ENCODE measurements at regions not wholly inside any gene's neighbourhood (a gene's known extent, or its start where the extent isn't known, plus 50 kb on each side); places are given as distances from the start of the nearest gene placed in this dataset.

- WGBS, result 62% methylated on average over 1 of the region's 1 CpG
Observed at GRCh38 chr10:1977461-1977860, 240.1 kb upstream of the ADARB2 start.

More at GRCh38 chr10:1977461-1977860, 240.1 kb upstream of the ADARB2 start:
- no peak overlapping the region for H3K9ac ChIP-seq (ENCODE audit: low read depth in 1 of 2, low read length in 2 of 2)
- H3K27ac ChIP-seq (ENCODE audit: low read depth in 1 of 2, low read length in 2 of 2), result no peak overlapping the region
- DNase-seq (ENCODE audit: low spot score), result no peak
- no peak for TF ChIP-seq HNF4G (IDR thresholded peaks at IDR 0.05)
- TF ChIP-seq, protein P1, sequence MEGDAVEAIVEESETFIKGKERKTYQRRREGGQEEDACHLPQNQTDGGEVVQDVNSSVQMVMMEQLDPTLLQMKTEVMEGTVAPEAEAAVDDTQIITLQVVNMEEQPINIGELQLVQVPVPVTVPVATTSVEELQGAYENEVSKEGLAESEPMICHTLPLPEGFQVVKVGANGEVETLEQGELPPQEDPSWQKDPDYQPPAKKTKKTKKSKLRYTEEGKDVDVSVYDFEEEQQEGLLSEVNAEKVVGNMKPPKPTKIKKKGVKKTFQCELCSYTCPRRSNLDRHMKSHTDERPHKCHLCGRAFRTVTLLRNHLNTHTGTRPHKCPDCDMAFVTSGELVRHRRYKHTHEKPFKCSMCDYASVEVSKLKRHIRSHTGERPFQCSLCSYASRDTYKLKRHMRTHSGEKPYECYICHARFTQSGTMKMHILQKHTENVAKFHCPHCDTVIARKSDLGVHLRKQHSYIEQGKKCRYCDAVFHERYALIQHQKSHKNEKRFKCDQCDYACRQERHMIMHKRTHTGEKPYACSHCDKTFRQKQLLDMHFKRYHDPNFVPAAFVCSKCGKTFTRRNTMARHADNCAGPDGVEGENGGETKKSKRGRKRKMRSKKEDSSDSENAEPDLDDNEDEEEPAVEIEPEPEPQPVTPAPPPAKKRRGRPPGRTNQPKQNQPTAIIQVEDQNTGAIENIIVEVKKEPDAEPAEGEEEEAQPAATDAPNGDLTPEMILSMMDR (IDR thresholded peaks at IDR 0.05; ENCODE audit: low read depth, low read length, missing input control), result no peak
- TF ChIP-seq, protein P2, sequence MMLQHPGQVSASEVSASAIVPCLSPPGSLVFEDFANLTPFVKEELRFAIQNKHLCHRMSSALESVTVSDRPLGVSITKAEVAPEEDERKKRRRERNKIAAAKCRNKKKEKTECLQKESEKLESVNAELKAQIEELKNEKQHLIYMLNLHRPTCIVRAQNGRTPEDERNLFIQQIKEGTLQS (IDR thresholded peaks at IDR 0.05), result no peak
- TF ChIP-seq, protein P3, sequence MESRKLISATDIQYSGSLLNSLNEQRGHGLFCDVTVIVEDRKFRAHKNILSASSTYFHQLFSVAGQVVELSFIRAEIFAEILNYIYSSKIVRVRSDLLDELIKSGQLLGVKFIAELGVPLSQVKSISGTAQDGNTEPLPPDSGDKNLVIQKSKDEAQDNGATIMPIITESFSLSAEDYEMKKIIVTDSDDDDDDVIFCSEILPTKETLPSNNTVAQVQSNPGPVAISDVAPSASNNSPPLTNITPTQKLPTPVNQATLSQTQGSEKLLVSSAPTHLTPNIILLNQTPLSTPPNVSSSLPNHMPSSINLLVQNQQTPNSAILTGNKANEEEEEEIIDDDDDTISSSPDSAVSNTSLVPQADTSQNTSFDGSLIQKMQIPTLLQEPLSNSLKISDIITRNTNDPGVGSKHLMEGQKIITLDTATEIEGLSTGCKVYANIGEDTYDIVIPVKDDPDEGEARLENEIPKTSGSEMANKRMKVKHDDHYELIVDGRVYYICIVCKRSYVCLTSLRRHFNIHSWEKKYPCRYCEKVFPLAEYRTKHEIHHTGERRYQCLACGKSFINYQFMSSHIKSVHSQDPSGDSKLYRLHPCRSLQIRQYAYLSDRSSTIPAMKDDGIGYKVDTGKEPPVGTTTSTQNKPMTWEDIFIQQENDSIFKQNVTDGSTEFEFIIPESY (IDR thresholded peaks at IDR 0.05), result no peak
- no peak for TF ChIP-seq EGR1 (IDR thresholded peaks at IDR 0.05; ENCODE audit: low read depth in 2 of 2)
- no peak for TF ChIP-seq HNF4A (conservative IDR thresholded peaks at IDR 0.05)
- TF ChIP-seq NR2F2 (IDR thresholded peaks at IDR 0.05), result no peak
- TF ChIP-seq FOXA1 (IDR thresholded peaks at IDR 0.05), result no peak
- TF ChIP-seq REST (IDR thresholded peaks at IDR 0.05), result no peak
- TF ChIP-seq, protein P4, sequence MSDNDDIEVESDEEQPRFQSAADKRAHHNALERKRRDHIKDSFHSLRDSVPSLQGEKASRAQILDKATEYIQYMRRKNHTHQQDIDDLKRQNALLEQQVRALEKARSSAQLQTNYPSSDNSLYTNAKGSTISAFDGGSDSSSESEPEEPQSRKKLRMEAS (IDR thresholded peaks at IDR 0.05), result no peak
- TF ChIP-seq RAD21 (IDR thresholded peaks at IDR 0.05), result no peak
- TF ChIP-seq YY1 (IDR thresholded peaks at IDR 0.05), result no peak
- no peak for TF ChIP-seq GABPA (IDR thresholded peaks at IDR 0.05 in 1 of 2, conservative IDR thresholded peaks at IDR 0.05 in 1 of 2)
- H3K9me3 ChIP-seq (ENCODE audit: control insufficient read depth in 4 of 4, low read length in 3 of 4), result peaks cover 0 to 6% (median 4%) of the 10 kb centered on the region in 4 donors
- H3K36me3 ChIP-seq (ENCODE audit: control insufficient read depth in 4 of 4, insufficient read depth in 3 of 4, low read depth in 1 of 4, low read length in 3 of 4), result no peaks in the 10 kb centered on the region
- no peak overlapping the region for H3K4me3 ChIP-seq (ENCODE audit: low read depth in 1 of 3, low read length in 3 of 3)
- H3K27me3 ChIP-seq (ENCODE audit: control insufficient read depth in 4 of 4, insufficient read depth in 4 of 4, low read length in 3 of 4), result no peaks in the 10 kb centered on the region
- H3K4me1 ChIP-seq (ENCODE audit: control insufficient read depth in 4 of 4, insufficient read depth in 4 of 4, low read length in 3 of 4), result no peaks in the 10 kb centered on the region
